ENCODE measurements at regions not wholly inside any gene's neighbourhood (a gene's known extent, or its start where the extent isn't known, plus 50 kb on each side); places are given as distances from the start of the nearest gene placed in this dataset.
A peak's percentile ranks its signal among the peaks of the same experiment; 100 is the strongest.

DNA sequence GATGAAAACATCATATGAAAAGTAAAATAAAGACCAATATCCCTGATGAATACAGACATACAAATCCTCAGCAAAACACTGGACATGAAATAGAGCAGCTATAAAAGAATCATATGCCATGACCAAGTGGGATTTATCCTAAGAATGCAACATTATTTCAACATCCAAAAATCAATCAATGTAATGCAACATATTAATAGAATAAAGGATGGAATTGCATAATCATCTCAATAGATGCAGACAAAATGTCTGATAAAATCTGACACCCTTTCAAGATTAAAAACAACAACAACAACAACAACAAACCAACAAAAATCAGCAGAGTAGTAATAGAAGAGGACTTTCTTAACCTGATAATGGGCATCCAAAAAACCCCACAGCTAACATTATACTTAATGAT lies 63.8 kb upstream of the IL1R1 start:
- DNase-seq (no peak), ATAC-seq (ENCODE audit: poor library complexity) (no peak)
- intact Hi-C loops (cut with DNase I), result no loop called here

DNA sequence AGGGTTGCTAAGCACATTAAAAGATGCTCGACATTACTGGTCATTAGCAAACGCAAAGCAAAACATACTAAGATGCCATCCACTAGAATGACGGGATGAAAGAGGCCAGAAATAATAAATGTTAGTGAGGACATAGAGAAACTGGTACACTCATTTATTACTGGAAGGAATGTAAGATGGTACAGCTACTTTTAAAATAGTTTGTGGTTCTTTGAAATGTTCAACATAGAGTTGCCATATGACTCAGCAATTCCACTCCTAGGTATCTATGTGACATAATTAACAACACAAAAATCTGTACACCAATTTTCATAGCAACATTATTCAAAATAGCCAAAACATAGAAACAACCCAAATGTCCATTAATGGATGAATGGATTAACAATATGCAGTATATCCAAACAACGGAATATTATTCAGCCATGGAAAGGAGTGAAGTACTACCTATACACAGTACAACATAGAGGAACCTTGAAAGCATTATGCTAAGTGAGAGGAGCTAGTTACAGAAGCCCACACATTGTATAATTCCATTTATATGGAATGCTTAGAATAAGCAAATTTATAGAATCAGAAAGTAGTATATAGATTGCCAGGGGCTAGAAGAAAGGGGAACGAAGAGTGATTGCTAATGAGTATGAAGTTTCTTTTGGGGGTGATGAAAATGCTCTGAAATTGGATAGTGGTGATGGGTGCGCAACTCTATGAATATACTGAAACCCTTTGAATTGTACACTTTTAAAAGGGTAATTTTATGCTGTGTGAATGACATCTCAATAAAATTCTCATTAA lies 61.9 kb upstream of the IL1R1 start:
- ATAC-seq (ENCODE audit: poor library complexity), result no peak
- no peak for DNase-seq
- intact Hi-C loops (cut with DNase I), result no loop called here

DNA sequence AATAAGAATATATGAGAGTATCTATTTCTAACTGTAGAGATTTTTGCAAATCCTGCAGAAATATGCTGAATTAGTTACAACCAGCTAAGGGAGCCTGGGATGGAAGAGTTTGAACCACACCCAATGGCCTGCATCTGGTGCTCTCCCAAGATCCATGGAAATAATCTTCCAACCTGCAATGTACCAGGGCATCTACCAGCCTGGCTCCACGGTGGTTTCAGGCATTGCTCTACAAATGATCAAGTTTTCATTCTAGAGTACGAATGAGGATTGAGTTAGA lies 61.4 kb upstream of the IL1R1 start:
- ATAC-seq (ENCODE audit: poor library complexity), result no peak
- DNase-seq, result no peak
- intact Hi-C loops (cut with DNase I), result no loop called here

DNA sequence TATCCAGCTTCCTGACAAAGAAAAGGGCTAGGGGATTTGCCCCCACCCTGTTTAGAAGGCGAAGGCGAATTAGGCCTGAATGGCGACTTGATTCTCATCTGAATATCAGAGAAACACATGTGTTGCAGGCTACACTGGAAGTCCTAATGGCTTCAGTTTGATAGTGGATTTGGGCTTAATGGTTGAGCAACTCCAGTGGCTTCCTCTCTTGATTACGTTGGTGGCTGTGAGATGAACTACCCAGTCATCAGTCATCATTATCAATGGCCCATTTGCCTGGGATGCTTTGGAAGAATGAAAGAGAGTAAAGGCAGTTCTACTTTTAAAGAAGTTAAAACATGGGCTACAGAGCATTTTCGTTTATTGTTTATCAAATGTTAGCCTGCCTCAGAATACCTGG lies 60.9 kb upstream of the IL1R1 start:
- no peak for DNase-seq
- ATAC-seq (ENCODE audit: poor library complexity), result no peak
- intact Hi-C loops (cut with DNase I), result no loop called here

DNA sequence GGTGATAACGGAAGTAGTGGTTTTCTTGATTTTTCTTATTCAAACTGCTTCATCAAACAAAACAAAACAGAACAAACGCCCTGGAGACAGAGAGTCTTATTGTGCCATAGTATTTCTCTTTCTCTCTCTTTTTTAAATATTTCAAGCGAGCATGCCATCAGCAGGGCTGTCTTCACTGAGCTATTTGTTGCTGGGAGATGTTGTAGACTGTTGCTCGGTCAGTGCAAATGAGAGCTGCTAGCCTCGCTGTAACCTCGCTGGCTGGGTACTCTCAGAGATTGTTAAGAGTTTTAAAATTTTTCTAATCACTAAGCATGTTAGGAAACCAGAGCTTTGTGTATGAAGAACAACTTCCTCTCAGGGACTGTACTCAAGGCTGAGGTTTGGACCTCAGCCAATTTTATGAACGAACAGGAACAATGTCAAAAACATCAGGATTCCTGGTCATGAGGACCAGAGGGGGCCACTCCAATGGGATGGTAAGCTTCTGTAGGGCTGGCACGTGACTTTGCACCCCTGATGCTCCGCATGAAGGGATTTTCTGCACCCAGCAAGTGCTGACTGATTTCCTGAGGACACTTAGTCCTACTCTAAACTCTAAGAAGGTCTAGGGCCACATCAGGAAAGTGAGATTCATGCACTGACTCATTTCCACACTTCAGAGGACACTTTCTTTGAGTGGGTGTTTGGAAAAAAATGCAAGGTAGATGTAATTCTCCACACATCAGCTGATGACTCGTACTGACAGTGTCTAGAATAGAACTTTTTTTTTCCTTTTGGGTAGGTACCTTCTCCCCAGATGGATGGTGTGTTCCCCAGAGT lies 59.8 kb upstream of the IL1R1 start:
- ATAC-seq (ENCODE audit: poor library complexity) (peak; percentile 82), DNase-seq (no peak)
- intact Hi-C loops (cut with DNase I), result no loop called here

DNA sequence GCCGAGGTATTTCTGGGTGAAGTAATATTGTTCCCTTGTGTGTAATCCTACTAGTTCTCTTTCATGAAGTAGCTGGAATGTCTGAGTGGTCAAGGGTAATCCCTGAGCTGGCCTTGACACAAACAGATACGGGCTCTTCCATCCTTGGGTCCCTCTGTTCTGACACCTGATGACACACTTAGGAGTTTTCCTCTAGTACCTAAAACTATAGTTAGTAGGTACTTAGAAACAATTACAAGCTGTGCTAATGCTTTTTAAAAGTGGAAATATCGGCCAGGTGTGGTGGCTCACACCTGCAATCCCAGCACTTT lies 59.2 kb upstream of the IL1R1 start:
- no peak for ATAC-seq (ENCODE audit: poor library complexity)
- intact Hi-C loops (cut with DNase I), result no loop called here
- DNase-seq, result no peak

DNA sequence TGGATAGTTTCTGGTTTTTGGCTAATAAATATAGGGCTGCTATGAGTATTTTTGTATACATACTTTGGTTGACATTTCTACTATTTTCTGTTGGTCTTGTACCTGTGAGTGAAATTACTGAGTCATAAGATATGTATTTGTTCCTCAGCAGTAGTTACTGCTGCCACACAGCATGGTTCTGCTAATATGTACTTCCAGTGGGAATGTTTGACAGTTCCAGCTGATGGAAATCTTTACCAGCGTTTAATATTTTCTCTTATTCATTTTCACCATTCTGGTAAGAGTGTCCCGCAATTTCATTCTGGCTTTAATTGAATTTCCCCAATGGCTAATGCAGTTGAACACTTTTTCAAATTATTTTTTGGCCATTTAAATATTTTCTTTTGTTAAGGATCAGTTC lies 57.9 kb upstream of the IL1R1 start:
- intact Hi-C loops (cut with DNase I), result no loop called here
- no peak for DNase-seq

DNA sequence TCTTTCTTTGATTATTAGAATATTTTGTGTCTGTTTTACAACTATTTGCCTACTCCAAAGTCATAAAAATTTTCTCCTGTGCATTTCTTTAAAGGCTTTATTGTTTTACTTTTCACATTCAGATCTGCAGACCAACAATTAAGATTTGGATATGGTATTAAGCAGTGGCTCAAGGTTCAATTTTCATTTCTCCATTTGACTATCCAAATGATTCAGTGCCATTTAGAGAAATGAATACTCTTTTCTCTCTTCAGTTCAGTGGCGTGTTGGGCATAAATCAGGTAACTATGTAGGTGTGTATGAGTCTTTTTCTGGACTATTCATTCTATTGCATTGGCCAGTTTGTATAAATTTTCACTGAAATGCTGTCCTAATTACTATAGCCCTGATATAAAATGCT lies 57.3 kb upstream of the IL1R1 start:
- intact Hi-C loops (cut with DNase I), result no loop called here
- no peak for DNase-seq
- ATAC-seq (ENCODE audit: poor library complexity), result no peak

More for the DNA sequence above, 57.9 kb upstream of the IL1R1 start:
- no peak for ATAC-seq (ENCODE audit: poor library complexity)

DNA sequence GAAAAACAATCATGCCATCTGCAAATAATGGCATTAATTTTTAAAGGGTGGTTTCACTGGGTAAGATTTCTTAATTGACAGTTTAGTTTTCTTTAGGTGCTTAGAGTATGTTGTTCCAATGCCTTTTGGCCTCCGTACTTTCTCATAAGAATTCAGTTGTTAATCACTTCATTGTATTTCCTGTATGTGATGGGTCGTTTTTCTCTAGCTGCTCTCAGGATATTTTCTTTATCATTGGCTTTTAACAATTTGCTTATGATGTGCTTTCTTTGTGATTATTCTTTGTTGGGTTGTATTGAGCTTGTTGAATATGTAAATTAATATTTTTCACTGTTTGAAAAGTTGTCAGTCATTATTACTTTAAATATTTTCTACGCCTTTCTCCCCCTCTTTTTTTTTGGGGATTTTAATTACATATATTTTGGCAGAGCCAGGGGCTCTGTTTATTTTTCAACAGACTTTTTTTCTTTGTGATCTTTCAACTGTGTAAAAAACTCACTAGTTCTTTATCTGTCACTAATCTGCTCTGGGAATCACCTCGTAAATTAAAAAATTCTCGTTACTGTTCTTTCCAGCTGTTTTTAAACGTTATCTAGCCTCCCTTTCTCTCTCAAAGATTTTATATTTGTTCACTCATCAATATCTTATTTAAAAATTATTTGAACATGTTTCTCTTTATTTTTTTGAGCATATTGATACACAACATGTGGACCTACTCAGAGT lies 56.2 kb upstream of the IL1R1 start:
- DNase-seq, result no peak
- intact Hi-C loops (cut with DNase I), result no loop called here
- ATAC-seq (ENCODE audit: poor library complexity), result no peak

DNA sequence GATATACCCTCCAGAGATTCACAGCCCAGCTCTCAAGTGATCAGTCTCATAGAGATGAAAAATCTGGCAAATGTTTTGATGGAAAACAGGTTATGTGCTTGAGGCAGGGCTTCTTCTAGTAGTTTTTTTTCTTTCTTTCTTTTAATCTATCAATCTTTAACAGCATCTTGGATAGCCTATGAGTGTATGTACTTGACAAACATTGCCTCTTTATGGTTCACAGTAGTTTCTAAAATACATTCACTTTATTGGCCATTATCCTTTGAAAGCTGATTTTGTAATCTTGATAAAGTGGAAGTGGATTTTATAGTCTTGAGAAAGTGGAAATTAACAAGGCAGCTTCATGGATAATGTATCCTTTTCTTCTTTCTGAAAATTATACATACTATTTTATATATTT lies 51.4 kb upstream of the IL1R1 start:
- ATAC-seq (ENCODE audit: poor library complexity) (no peak), DNase-seq (no peak)
- intact Hi-C loops (cut with DNase I), result no loop called here

DNA sequence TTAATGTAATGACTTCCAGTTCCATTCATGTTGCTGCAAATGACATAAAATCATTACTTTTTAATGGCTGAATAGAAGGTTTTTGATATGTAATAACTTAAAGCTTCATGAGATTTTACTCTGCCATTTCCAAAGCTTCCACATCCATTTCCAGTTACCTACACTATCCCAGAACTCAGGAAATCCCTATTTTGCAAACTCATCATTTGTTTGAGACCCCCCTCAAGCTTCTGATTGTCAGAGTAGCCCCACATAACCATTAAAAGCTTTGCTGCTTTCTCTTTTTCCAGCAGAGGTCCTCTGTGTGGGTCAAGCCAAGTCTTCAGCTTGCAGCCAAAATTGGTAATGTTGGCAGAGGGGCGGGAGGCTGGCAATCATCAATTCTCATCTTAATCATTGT lies 50.6 kb upstream of the IL1R1 start:
- intact Hi-C loops (cut with DNase I), result no loop called here
- DNase-seq, result no peak
- ATAC-seq (ENCODE audit: poor library complexity), result no peak

DNA sequence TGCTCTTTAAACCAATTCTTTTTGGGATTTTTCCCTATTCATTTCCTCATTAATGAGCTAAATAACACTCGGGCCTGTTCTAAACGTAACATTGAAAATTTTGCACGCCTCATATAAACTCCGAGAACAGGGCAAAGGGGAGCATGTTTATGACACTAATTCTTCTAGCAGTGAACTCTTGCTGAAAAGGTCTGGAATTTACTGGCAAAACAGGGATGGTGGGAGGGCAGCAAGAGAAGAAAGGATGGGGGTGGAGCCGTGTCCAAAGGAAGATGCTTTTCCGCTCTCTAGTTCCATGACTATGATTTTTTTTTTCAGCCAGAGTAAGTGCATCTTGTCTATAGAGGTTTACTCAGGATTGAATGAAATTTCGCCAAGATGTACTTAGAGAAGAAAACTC lies 50.0 kb upstream of the IL1R1 start:
- ATAC-seq (ENCODE audit: poor library complexity), result no peak
- no peak for DNase-seq
- intact Hi-C loops (cut with DNase I), result no loop called here
